H9 (cell line): ENCODE measurements at regions not wholly inside any gene's neighbourhood (a gene's known extent, or its start where the extent isn't known, plus 50 kb on each side); places are given as distances from the start of the nearest gene placed in this dataset.

Source experiments
- DNase-seq: peaks from one replicate; pipeline ENCODE4 v3.0.0-alpha.2; 2017
- H2AFZ ChIP-seq: one replicate; pipeline ENCODE4 v1.6.1; 2013; ENCODE audit warnings: mild to moderate bottlenecking, low read length, control low read depth, moderate library complexity
- H2AK5ac ChIP-seq: 2 replicates; pipeline ENCODE4 v1.6.1; 2013; ENCODE audit warnings: low read length, control low read depth, mixed read lengths; ENCODE audit not compliant: insufficient read length
- H2BK120ac ChIP-seq: one replicate; pipeline ENCODE4 v1.6.1; 2013; ENCODE audit warnings: low read depth, mild to moderate bottlenecking, low read length, control low read depth, inconsistent platforms; ENCODE audit not compliant: poor library complexity, severe bottlenecking
- H2BK12ac ChIP-seq: 2 replicates; pipeline ENCODE4 v1.6.1; 2013; ENCODE audit warnings: low read length, control low read depth, mixed read lengths, low read depth; ENCODE audit not compliant: insufficient read length
- H2BK15ac ChIP-seq: 2 replicates; pipeline ENCODE4 v1.6.1; 2013; ENCODE audit warnings: low read depth, low read length, control low read depth
- H2BK20ac ChIP-seq: one replicate; pipeline ENCODE4 v1.6.1; 2013; ENCODE audit warnings: low read depth, mild to moderate bottlenecking, low read length, control low read depth, inconsistent platforms; ENCODE audit not compliant: poor library complexity, severe bottlenecking
- H2BK5ac ChIP-seq: 2 replicates; pipeline ENCODE4 v1.6.1; 2013; ENCODE audit warnings: low read length, control low read depth, mixed read lengths; ENCODE audit not compliant: insufficient read length
- H3K14ac ChIP-seq: 2 replicates; pipeline ENCODE4 v1.6.1; 2013; ENCODE audit warnings: low read length, control low read depth; ENCODE audit not compliant: insufficient read depth
- H3K18ac ChIP-seq: 2 replicates; pipeline ENCODE4 v1.6.1; 2013; ENCODE audit warnings: low read depth, mild to moderate bottlenecking, mixed read lengths, low read length, control low read depth; ENCODE audit not compliant: insufficient read length
- H3K23ac ChIP-seq: 2 replicates; pipeline ENCODE4 v1.6.1; 2013; ENCODE audit warnings: low read length, control low read depth, mixed read lengths, low read depth; ENCODE audit not compliant: insufficient read length
- H3K23me2 ChIP-seq: 2 replicates; pipeline ENCODE4 v1.6.1; 2013; ENCODE audit warnings: low read depth, mild to moderate bottlenecking, mixed read lengths, low read length, control low read depth; ENCODE audit not compliant: insufficient read length, poor library complexity, severe bottlenecking
- H3K27ac ChIP-seq: 2 replicates; pipeline ENCODE4 v1.5.1; 2013; ENCODE audit warnings: low read length, control low read depth, mixed read lengths, low read depth; ENCODE audit not compliant: insufficient read length
- H3K27me3 ChIP-seq: 2 replicates; pipeline ENCODE4 v1.6.1; 2013; ENCODE audit warnings: low read length, control low read depth, inconsistent platforms; ENCODE audit not compliant: insufficient read depth
- H3K4ac ChIP-seq: 2 replicates; pipeline ENCODE4 v1.6.1; 2013; ENCODE audit warnings: low read depth, mild to moderate bottlenecking, control low read depth, inconsistent platforms, low read length, moderate library complexity
- H3K4me1 ChIP-seq: 2 replicates; pipeline ENCODE4 v1.6.1; 2013; ENCODE audit warnings: low read length, control low read depth, inconsistent platforms; ENCODE audit not compliant: insufficient read depth
- H3K4me2 ChIP-seq: 2 replicates; pipeline ENCODE4 v1.6.1; 2013; ENCODE audit warnings: low read length, control low read depth, mixed read lengths; ENCODE audit not compliant: insufficient read length, insufficient read depth
- H3K56ac ChIP-seq: 2 replicates; pipeline ENCODE4 v1.6.1; 2013; ENCODE audit warnings: low read depth, mild to moderate bottlenecking, mixed read lengths, low read length, control low read depth; ENCODE audit not compliant: insufficient read length
- H3K79me1 ChIP-seq: 2 replicates; pipeline ENCODE4 v1.6.1; 2013; ENCODE audit warnings: low read depth, mild to moderate bottlenecking, moderate library complexity, low read length, control low read depth, inconsistent platforms; ENCODE audit not compliant: insufficient read depth, poor library complexity, severe bottlenecking
- H3K79me2 ChIP-seq: 2 replicates; pipeline ENCODE4 v1.6.1; 2013; ENCODE audit warnings: low read length, control low read depth, inconsistent platforms; ENCODE audit not compliant: insufficient read depth
- H3K9ac ChIP-seq: 2 replicates; pipeline ENCODE4 v1.6.1; 2013; ENCODE audit warnings: low read length, control low read depth, mixed read lengths; ENCODE audit not compliant: insufficient read length; ENCODE audit errors: extremely low read depth
- H3K9me3 ChIP-seq: one replicate; pipeline ENCODE4 v1.6.1; 2013; ENCODE audit warnings: low read depth, low read length, inconsistent platforms; ENCODE audit not compliant: control insufficient read depth
- H3T11ph ChIP-seq: one replicate; pipeline ENCODE4 v1.6.1; 2013; ENCODE audit warnings: mild to moderate bottlenecking, low read length, control low read depth, inconsistent platforms
- H4K20me1 ChIP-seq: one replicate; pipeline ENCODE4 v1.6.1; 2013; ENCODE audit not compliant: control insufficient read depth, insufficient read length, insufficient read depth
- H4K5ac ChIP-seq: 2 replicates; pipeline ENCODE4 v1.6.1; 2013; ENCODE audit warnings: low read depth, mild to moderate bottlenecking, mixed read lengths, low read length, control low read depth; ENCODE audit not compliant: insufficient read length
- H4K8ac ChIP-seq: replicated peaks from 2 replicates; pipeline ENCODE4 v1.6.1; 2013; ENCODE audit warnings: low read length, control low read depth, mixed read lengths, low read depth; ENCODE audit not compliant: insufficient read length
- H4K91ac ChIP-seq: 2 replicates; pipeline ENCODE4 v1.6.1; 2013; ENCODE audit warnings: low read depth, mild to moderate bottlenecking, moderate library complexity, mixed read lengths, low read length, control low read depth; ENCODE audit not compliant: insufficient read length
- H3K27ac Mint-ChIP-seq, 3 experiments: 2 replicates in 2 of 3; 3 replicates in 1 of 3; pipeline ENCODE4 v1.8.0; 2020 to 2021; ENCODE audit warnings: mixed read lengths in 3 of 3, mild to moderate bottlenecking in 1 of 3, moderate library complexity in 1 of 3
- H3K27me3 Mint-ChIP-seq: 2 replicates; pipeline ENCODE4 v1.8.0; 2021; ENCODE audit warnings: low read depth, mild to moderate bottlenecking, moderate library complexity, mixed read lengths
- H3K36me3 Mint-ChIP-seq, 3 experiments: 2 replicates in 2 of 3; 3 replicates in 1 of 3; pipeline ENCODE4 v1.8.0; 2020 to 2021; ENCODE audit warnings: low read depth in 3 of 3, mixed read lengths in 3 of 3; ENCODE audit not compliant: insufficient read depth in 1 of 3
- H3K4me1 Mint-ChIP-seq, 2 experiments: 2 replicates each; pipeline ENCODE4 v1.8.0; 2020; ENCODE audit warnings: mixed read lengths in 2 of 2
- H3K4me3 Mint-ChIP-seq, 2 experiments: 2 replicates in 1 of 2; 3 replicates in 1 of 2; pipeline ENCODE4 v1.8.0; 2020 to 2021; ENCODE audit warnings: mild to moderate bottlenecking in 2 of 2, mixed read lengths in 2 of 2, moderate library complexity in 1 of 2
- H3K9me3 Mint-ChIP-seq, 2 experiments: 2 replicates in 1 of 2; 3 replicates in 1 of 2; pipeline ENCODE4 v1.8.0; 2020; ENCODE audit warnings: mild to moderate bottlenecking in 2 of 2, mixed read lengths in 2 of 2, moderate library complexity in 1 of 2
- WGBS: extraction: QIAGEN DNeasy Blood & Tissue Kit; methylation state at CpG from one replicate; pipeline ENCODE4 v1.1.7; 2013; ENCODE audit warnings: missing lambda C conversion rate, low lambda C conversion rate, mixed read lengths; ENCODE audit not compliant: insufficient read length; ENCODE audit errors: extremely low coverage; 5-methylcytosine and 5-hydroxymethylcytosine counted together
- TF ChIP-seq, protein P1 (sequence below): fragments of 200-600 bp; sonication (generic); conservative IDR thresholded peaks from 3 replicates; pipeline ENCODE4 v1.8.0; 2021; ENCODE audit warnings: antibody characterized with exemption, mild to moderate bottlenecking

- TF ChIP-seq, protein P1, sequence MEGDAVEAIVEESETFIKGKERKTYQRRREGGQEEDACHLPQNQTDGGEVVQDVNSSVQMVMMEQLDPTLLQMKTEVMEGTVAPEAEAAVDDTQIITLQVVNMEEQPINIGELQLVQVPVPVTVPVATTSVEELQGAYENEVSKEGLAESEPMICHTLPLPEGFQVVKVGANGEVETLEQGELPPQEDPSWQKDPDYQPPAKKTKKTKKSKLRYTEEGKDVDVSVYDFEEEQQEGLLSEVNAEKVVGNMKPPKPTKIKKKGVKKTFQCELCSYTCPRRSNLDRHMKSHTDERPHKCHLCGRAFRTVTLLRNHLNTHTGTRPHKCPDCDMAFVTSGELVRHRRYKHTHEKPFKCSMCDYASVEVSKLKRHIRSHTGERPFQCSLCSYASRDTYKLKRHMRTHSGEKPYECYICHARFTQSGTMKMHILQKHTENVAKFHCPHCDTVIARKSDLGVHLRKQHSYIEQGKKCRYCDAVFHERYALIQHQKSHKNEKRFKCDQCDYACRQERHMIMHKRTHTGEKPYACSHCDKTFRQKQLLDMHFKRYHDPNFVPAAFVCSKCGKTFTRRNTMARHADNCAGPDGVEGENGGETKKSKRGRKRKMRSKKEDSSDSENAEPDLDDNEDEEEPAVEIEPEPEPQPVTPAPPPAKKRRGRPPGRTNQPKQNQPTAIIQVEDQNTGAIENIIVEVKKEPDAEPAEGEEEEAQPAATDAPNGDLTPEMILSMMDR, result no peak
- Histone ChIP-seq H3K23ac (no peak overlapping the region), H2BK20ac (no peak overlapping the region), H4K20me1 (no peaks in the 10 kb centered on the region), H3K9ac (no peak overlapping the region), H2AFZ (no peak overlapping the region), H3K23me2 (peaks cover 3% of the 10 kb centered on the region), H3K27me3 (no peaks in the 10 kb centered on the region), H2BK5ac (no peak overlapping the region), H4K8ac (no peak overlapping the region), H4K91ac (no peak overlapping the region), H3K79me2 (no peaks in the 10 kb centered on the region), H2BK12ac (no peak overlapping the region), H4K5ac (no peak overlapping the region), H2BK15ac (no peak overlapping the region), H3K4me1 (no peaks in the 10 kb centered on the region), H3K14ac (no peak overlapping the region), H3K4ac (no peak overlapping the region), H2BK120ac (no peak overlapping the region), H3K56ac (no peak overlapping the region), H3K9me3 (peaks cover 29% of the 10 kb centered on the region), H3K27ac (no peak overlapping the region), H3K4me2 (no peak overlapping the region), H2AK5ac (no peak overlapping the region), H3K18ac (no peak overlapping the region), H3K79me1 (no peaks in the 10 kb centered on the region), H3T11ph (no peak overlapping the region)
- WGBS, result no CpG with 5 or more reads among the region's 2 CpGs
- Mint-ChIP-seq H3K4me3 (no peak overlapping the region), H3K36me3 (peaks cover 24 to 49% (median 42%) of the 10 kb centered on the region in 3 experiments), H3K27me3 (no peaks in the 10 kb centered on the region; the same call in 1 of the 2 replicates), H3K4me1 (no peaks in the 10 kb centered on the region), H3K9me3 (peaks cover 54 to 59% of the 10 kb centered on the region in 2 experiments), H3K27ac (no peak overlapping the region)
- no peak for DNase-seq
These were observed 359.2 kb upstream of the KHDRBS2 start for GRCh38 chr6:62645274-62645673.
